ENCODE measurements at regions not wholly inside any gene's neighbourhood (a gene's known extent, or its start where the extent isn't known, plus 50 kb on each side); places are given as distances from the start of the nearest gene placed in this dataset.

DNA sequence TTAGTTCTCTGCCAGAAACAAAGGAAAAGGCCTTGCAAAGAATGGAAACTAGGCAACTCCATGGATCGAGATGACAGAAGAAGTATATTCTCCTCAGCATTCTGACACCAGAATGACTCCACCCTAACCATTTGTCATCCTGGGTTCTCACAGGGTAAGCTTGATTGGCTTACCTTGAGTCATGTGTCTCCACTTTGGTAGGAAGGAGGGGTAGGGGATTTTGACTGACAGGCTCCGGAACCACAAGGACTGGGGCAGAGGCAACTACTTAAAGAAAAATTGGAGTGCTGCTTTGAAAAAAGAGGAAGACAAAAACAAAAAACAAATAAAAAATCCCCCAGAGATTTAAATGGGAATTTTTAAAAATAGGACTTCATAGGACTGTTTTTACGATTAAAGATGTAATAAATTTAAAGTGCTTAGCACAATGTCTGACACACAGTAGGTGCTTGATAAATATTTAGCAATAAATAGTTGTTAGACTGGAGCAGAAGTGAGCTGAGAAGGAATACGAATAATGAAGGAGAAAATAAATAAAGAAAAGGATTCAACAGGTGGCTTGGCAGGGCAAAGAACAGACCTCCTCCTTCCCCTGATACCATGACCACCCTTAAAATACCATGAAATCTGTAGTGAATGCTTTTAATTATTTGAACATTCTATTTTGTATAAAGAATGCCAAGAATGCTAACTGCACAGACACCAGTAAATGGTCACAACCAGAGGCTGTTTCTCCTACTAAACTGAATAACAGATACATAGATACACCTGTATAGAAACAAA is 230.2 kb downstream of the CDCA7 start:
- no peak for TF ChIP-seq POLR2AphosphoS5 (IDR thresholded peaks at IDR 0.05; ENCODE audit: insufficient read depth in 1 of 2, low read depth in 1 of 2)
- no peak for TF ChIP-seq POLR2A (IDR thresholded peaks at IDR 0.05)
- TF ChIP-seq, protein P1, sequence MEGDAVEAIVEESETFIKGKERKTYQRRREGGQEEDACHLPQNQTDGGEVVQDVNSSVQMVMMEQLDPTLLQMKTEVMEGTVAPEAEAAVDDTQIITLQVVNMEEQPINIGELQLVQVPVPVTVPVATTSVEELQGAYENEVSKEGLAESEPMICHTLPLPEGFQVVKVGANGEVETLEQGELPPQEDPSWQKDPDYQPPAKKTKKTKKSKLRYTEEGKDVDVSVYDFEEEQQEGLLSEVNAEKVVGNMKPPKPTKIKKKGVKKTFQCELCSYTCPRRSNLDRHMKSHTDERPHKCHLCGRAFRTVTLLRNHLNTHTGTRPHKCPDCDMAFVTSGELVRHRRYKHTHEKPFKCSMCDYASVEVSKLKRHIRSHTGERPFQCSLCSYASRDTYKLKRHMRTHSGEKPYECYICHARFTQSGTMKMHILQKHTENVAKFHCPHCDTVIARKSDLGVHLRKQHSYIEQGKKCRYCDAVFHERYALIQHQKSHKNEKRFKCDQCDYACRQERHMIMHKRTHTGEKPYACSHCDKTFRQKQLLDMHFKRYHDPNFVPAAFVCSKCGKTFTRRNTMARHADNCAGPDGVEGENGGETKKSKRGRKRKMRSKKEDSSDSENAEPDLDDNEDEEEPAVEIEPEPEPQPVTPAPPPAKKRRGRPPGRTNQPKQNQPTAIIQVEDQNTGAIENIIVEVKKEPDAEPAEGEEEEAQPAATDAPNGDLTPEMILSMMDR (IDR thresholded peaks at IDR 0.05) = no peak

Data from vagina (tissue), 2 donors.